NCI-H1930 (cell line): ENCODE measurements at regions not wholly inside any gene's neighbourhood (a gene's known extent, or its start where the extent isn't known, plus 50 kb on each side); places are given as distances from the start of the nearest gene placed in this dataset.
"Not testable (repeated sequence)": the region's sequence is repeated elsewhere in the genome, so short reads cannot be mapped to it uniquely, and the experiment has no call there.

Experiments used
- DNase-seq, 2 experiments: peaks; one replicate each; lab custom pipeline; 2025; lab: John Stamatoyannopoulos, UW

- not testable (repeated sequence) for DNase-seq
Measured at GRCh38 chr9:65454034-65454433, 169.0 kb upstream of the FOXD4L5 start.

- not testable (repeated sequence) for DNase-seq
Measured at GRCh38 chr9:65449886-65450610, 165.0 kb upstream of the FOXD4L5 start.

- no peak for DNase-seq
Measured at GRCh38 chr9:65449423-65449822, 164.4 kb upstream of the FOXD4L5 start.

- not testable (repeated sequence) for DNase-seq
Measured at GRCh38 chr9:65447146-65447545, 162.1 kb upstream of the FOXD4L5 start.

- DNase-seq, result not testable (repeated sequence)
Measured at GRCh38 chr9:65445991-65446390, 161.0 kb upstream of the FOXD4L5 start.

GRCh38 chr9:65444943-65445342 is 159.9 kb upstream of the FOXD4L5 start:
- DNase-seq, result no peak

- not testable (repeated sequence) for DNase-seq
Measured at GRCh38 chr9:65442116-65442515, 157.1 kb upstream of the FOXD4L5 start.

GRCh38 chr9:65441324-65441920 is 156.4 kb upstream of the FOXD4L5 start:
- not testable (repeated sequence) for DNase-seq

GRCh38 chr9:65437724-65438123 is 152.7 kb upstream of the FOXD4L5 start:
- DNase-seq, result no peak

GRCh38 chr9:65435464-65435863 is 150.5 kb upstream of the FOXD4L5 start:
- DNase-seq, result no peak

GRCh38 chr9:65432722-65433323 is 147.8 kb upstream of the FOXD4L5 start:
- DNase-seq, result no peak

- DNase-seq, result no peak
Measured at GRCh38 chr9:65432051-65432450, 147.0 kb upstream of the FOXD4L5 start.

GRCh38 chr9:65430221-65430620 is 145.2 kb upstream of the FOXD4L5 start:
- no peak for DNase-seq

GRCh38 chr9:65427361-65427760 is 142.4 kb upstream of the FOXD4L5 start:
- DNase-seq, result not testable (repeated sequence)

GRCh38 chr9:65426813-65427212 is 141.8 kb upstream of the FOXD4L5 start:
- not testable (repeated sequence) for DNase-seq

- no peak for DNase-seq
Measured at GRCh38 chr9:65426231-65426630, 141.2 kb upstream of the FOXD4L5 start.

- DNase-seq, result not testable (repeated sequence)
Measured at GRCh38 chr9:65425183-65425582, 140.2 kb upstream of the FOXD4L5 start.

GRCh38 chr9:65424437-65424984 is 139.5 kb upstream of the FOXD4L5 start:
- not testable (repeated sequence) for DNase-seq

- DNase-seq, result not testable (repeated sequence)
Measured at GRCh38 chr9:65423691-65424436, 138.9 kb upstream of the FOXD4L5 start.

- not testable (repeated sequence) for DNase-seq
Measured at GRCh38 chr9:65422966-65423690, 138.1 kb upstream of the FOXD4L5 start.

- not testable (repeated sequence) for DNase-seq
Measured at GRCh38 chr9:65421486-65421885, 136.5 kb upstream of the FOXD4L5 start.
